HepG2 (cell line): ENCODE measurements at regions not wholly inside any gene's neighbourhood (a gene's known extent, or its start where the extent isn't known, plus 50 kb on each side); places are given as distances from the start of the nearest gene placed in this dataset.

Experiments
- ATAC-seq: fragments of 200-7000 bp; cut with Tn5 transposase; 3 replicates; pipeline ENCODE4 v1.9.1; 2020; ENCODE audit warnings: mild to moderate bottlenecking, moderate library complexity
- BruUV-seq: library from RNA; stranded (reverse); fragments of 400-500 nt; replicated peaks from 2 replicates; lab custom pipeline; 2021; lab: Mats Ljungman, UMichigan
- CTCF ChIA-PET: fragments of 300-600 bp; formaldehyde crosslinking; extraction: SDS; loops from one replicate; lab custom pipeline; 2021; ENCODE audit warnings: low total read pairs, inconsistent platforms, low intra/inter-chr PET ratio; lab: Yijun Ruan, JAX
- POLR2A ChIA-PET: fragments of 350-600 bp; sonication (Branson Sonifier 250); formaldehyde crosslinking; loops from one replicate; lab custom pipeline; 2020; ENCODE audit warnings: antibody characterized with exemption, inconsistent platforms; lab: Yijun Ruan, JAX
- DNase-seq: peaks from one replicate; pipeline ENCODE4 v3.0.0-alpha.2; 2015; ENCODE audit warnings: low spot score
- FAIRE-seq: peaks from 3 replicates; lab custom pipeline; 2011; peaks lifted over from hg19 to GRCh38; lab: Jason Lieb, UNC
- H2AFZ ChIP-seq: one replicate; pipeline ENCODE4 v1.6.1; 2011; ENCODE audit warnings: low read length, inconsistent platforms
- H3K27ac ChIP-seq: fragments of 300-600 bp; 3 replicates; pipeline ENCODE4 v1.8.0; 2011; ENCODE audit warnings: mixed run types, mild to moderate bottlenecking, mixed read lengths, low read length, inconsistent platforms; ENCODE audit not compliant: insufficient read depth; ENCODE audit errors: extremely low read length
- H3K27me3 ChIP-seq, 2 experiments: fragments of 200-600 bp in 1 of 2; 2 replicates in 1 of 2; 3 replicates in 1 of 2; pipeline versions ENCODE4 v1.6.0 to v1.8.0; 2011; ENCODE audit warnings: low read length in 2 of 2, mild to moderate bottlenecking in 2 of 2, moderate library complexity in 2 of 2, inconsistent platforms in 1 of 2; ENCODE audit not compliant: insufficient read depth in 2 of 2, control insufficient read depth in 1 of 2
- H3K36me3 ChIP-seq, 2 experiments: fragments of 200-600 bp in 1 of 2; replicated peaks in 1 of 2; 2 replicates in 1 of 2; 3 replicates in 1 of 2; pipeline versions ENCODE4 v1.5.1 to v1.8.0; 2011; ENCODE audit warnings: low read length in 2 of 2, inconsistent platforms in 1 of 2; ENCODE audit not compliant: insufficient read depth in 2 of 2, control insufficient read depth in 1 of 2
- H3K4me1 ChIP-seq: 2 replicates; pipeline ENCODE4 v1.5.1; 2012; ENCODE audit warnings: low read length, inconsistent platforms; ENCODE audit not compliant: insufficient read depth
- H3K4me2 ChIP-seq: 2 replicates; pipeline ENCODE4 v1.6.0; 2011; ENCODE audit warnings: low read depth, low read length, inconsistent platforms
- H3K4me3 ChIP-seq, 3 experiments: fragments of 200-600 bp in 1 of 3; sonication (generic), shearing (Covaris generic) in 1 of 3; replicated peaks in 1 of 3; 2 replicates each; pipeline ENCODE4 v1.5.1; 2011 to 2016; ENCODE audit warnings: low read length in 3 of 3, inconsistent platforms in 2 of 3, low read depth in 2 of 3, mild to moderate bottlenecking in 2 of 3, control low read depth in 1 of 3, mixed read lengths in 1 of 3; ENCODE audit not compliant: insufficient read depth in 1 of 3
- H3K79me2 ChIP-seq: one replicate; pipeline ENCODE4 v1.6.1; 2011; ENCODE audit warnings: low read length, inconsistent platforms; ENCODE audit not compliant: insufficient read depth
- H3K9ac ChIP-seq: 2 replicates; pipeline ENCODE4 v1.6.0; 2011; ENCODE audit warnings: mild to moderate bottlenecking, low read depth, low read length, inconsistent platforms; ENCODE audit not compliant: insufficient read depth
- H3K9me3 ChIP-seq: 2 replicates; pipeline ENCODE4 v1.5.1; 2012; ENCODE audit warnings: mild to moderate bottlenecking, low read length
- H4K20me1 ChIP-seq: 2 replicates; pipeline ENCODE4 v1.6.0; 2011; ENCODE audit warnings: inconsistent platforms, mild to moderate bottlenecking, low read length, moderate library complexity; ENCODE audit not compliant: insufficient read depth
- CBX2 ChIP-seq, 2 experiments: fragments of 200-600 bp in 1 of 2; sonication (generic); formaldehyde crosslinking in 1 of 2; IDR thresholded peaks; 2 replicates each; pipeline versions ENCODE4 v1.7.0 to v1.8.1; 2018 to 2022; ENCODE audit warnings: low read depth in 2 of 2, low read length in 1 of 2, mild to moderate bottlenecking in 1 of 2, missing genetic modification reagents in 1 of 2
- CEBPB ChIP-seq: IDR thresholded peaks from 2 replicates; pipeline ENCODE4 v1.6.1; 2011; ENCODE audit warnings: low read depth, low read length, improper control_type of control experiment, borderline replicate concordance
- MATR3 ChIP-seq: sonication (generic); formaldehyde crosslinking; IDR thresholded peaks from 2 replicates; pipeline ENCODE4 v1.4.0; 2020; ENCODE audit warnings: missing genetic modification reagents
- NFIB ChIP-seq: sonication (generic); formaldehyde crosslinking; IDR thresholded peaks from 2 replicates; pipeline ENCODE4 v1.9.0; 2021; ENCODE audit warnings: missing genetic modification reagents, mild to moderate bottlenecking, borderline replicate concordance
- ZC3H13 ChIP-seq: sonication (generic); formaldehyde crosslinking; IDR thresholded peaks from 2 replicates; pipeline ENCODE4 v1.8.1; 2023; ENCODE audit warnings: mild to moderate bottlenecking, missing genetic modification reagents, moderate library complexity
- ZFP36L1 ChIP-seq: sonication (generic); formaldehyde crosslinking; IDR thresholded peaks from 2 replicates; pipeline ENCODE4 v1.8.0; 2022; ENCODE audit warnings: mild to moderate bottlenecking, missing genetic modification reagents, moderate library complexity
- ZNF180 ChIP-seq: sonication (generic); formaldehyde crosslinking; IDR thresholded peaks from 2 replicates; pipeline ENCODE4 v1.4.0; 2020; ENCODE audit warnings: low read depth, missing genetic modification reagents, borderline replicate concordance
- WGBS: methylation state at CpG from one replicate; pipeline ENCODE4 v1.1.6; 2017; ENCODE audit warnings: low lambda C conversion rate; 5-methylcytosine and 5-hydroxymethylcytosine counted together
- in situ Hi-C: cut with HindIII; loops from 2 replicates; pipeline ENCODE4 v1.10.0; 2017; ENCODE audit warnings: low pct_unique_long_range_greater_than_20kb; ENCODE audit not compliant: extremely low pct_ligation_motif_present
- intact Hi-C: fragments of 100-400 bp; cut with micrococcal nuclease; formaldehyde crosslinking; loops from one replicate; pipeline ENCODE4 v1.10.0; 2022; ENCODE audit not compliant: unreplicated experiment
- TF ChIP-seq, protein P1 (sequence below): sonication (generic); formaldehyde crosslinking; IDR thresholded peaks from 2 replicates; pipeline ENCODE4 v1.5.1; 2020; ENCODE audit warnings: mild to moderate bottlenecking, missing genetic modification reagents, moderate library complexity
- TF ChIP-seq, protein P2 (sequence below): sonication (generic); formaldehyde crosslinking; IDR thresholded peaks from 2 replicates; pipeline ENCODE4 v1.8.1; 2022; ENCODE audit warnings: low read depth, mild to moderate bottlenecking, missing genetic modification reagents

DNA sequence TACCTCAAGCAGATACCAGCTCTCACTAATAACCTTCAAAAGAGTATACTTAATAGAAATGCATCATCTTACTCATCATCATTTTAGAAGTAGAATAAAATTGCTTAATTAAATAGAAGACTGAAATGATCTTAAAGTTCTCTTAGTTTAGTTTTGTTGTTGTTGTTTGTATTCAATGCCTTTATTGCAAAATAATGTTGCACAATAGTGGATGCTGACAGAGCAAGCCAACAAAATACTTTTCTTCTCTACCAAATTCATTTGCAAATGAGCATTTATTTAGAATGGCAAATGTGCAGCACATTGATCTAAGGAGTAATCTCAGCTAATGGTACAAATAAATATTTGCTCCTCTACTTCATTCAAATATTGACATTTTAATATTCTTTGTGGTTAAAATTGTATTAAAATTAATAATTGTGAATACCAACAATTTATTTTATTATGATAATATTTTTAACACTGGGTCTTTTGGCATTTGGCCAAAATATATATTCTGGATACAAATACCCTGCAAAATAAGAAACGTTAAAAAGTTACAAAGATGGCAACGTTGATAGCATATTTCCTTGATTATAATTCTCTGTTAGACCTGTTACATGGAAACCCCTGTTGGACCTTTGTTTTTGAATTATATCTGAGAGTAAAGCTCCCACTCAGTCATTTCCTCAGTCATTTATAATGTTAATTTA is 496.1 kb downstream of the RERGL start:
- H3K4me3 ChIP-seq = no peak overlapping the region
- H3K79me2 ChIP-seq = no peaks in the 10 kb centered on the region
- in situ Hi-C loops (no loop called here), intact Hi-C loops (no loop called here)
- no peaks in the 10 kb centered on the region for H3K27me3 ChIP-seq
- WGBS = 17% methylated on average over 2 of the region's 2 CpGs
- no peak overlapping the region for H3K27ac ChIP-seq
- H3K4me2 ChIP-seq = no peak overlapping the region
- no peaks in the 10 kb centered on the region for H4K20me1 ChIP-seq
- no peaks in the 10 kb centered on the region for H3K36me3 ChIP-seq
- FAIRE-seq = no peak
- BruUV-seq = no TSS peak
- H3K9me3 ChIP-seq = peaks cover 3% of the 10 kb centered on the region; the same call in 1 of the 2 replicates
- ChIA-PET CTCF (no interaction called here), POLR2A (no interaction called here)
- DNase-seq = no peak
- TF ChIP-seq ZC3H13 (CRISPR knock-in tag) = no peak
- TF ChIP-seq, protein P1, sequence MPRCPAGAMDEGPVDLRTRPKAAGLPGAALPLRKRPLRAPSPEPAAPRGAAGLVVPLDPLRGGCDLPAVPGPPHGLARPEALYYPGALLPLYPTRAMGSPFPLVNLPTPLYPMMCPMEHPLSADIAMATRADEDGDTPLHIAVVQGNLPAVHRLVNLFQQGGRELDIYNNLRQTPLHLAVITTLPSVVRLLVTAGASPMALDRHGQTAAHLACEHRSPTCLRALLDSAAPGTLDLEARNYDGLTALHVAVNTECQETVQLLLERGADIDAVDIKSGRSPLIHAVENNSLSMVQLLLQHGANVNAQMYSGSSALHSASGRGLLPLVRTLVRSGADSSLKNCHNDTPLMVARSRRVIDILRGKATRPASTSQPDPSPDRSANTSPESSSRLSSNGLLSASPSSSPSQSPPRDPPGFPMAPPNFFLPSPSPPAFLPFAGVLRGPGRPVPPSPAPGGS = no peak
- TF ChIP-seq ZFP36L1 (CRISPR knock-in tag) = no peak
- TF ChIP-seq, protein P2, sequence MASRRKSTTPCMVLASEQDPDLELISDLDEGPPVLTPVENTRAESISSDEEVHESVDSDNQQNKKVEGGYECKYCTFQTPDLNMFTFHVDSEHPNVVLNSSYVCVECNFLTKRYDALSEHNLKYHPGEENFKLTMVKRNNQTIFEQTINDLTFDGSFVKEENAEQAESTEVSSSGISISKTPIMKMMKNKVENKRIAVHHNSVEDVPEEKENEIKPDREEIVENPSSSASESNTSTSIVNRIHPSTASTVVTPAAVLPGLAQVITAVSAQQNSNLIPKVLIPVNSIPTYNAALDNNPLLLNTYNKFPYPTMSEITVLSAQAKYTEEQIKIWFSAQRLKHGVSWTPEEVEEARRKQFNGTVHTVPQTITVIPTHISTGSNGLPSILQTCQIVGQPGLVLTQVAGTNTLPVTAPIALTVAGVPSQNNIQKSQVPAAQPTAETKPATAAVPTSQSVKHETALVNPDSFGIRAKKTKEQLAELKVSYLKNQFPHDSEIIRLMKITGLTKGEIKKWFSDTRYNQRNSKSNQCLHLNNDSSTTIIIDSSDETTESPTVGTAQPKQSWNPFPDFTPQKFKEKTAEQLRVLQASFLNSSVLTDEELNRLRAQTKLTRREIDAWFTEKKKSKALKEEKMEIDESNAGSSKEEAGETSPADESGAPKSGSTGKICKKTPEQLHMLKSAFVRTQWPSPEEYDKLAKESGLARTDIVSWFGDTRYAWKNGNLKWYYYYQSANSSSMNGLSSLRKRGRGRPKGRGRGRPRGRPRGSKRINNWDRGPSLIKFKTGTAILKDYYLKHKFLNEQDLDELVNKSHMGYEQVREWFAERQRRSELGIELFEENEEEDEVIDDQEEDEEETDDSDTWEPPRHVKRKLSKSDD (CRISPR knock-in tag) = no peak
- TF ChIP-seq ZNF180 (CRISPR knock-in tag) = no peak
- TF ChIP-seq NFIB (CRISPR knock-in tag) = no peak
- no peak for TF ChIP-seq CBX2 (IDR thresholded peaks at IDR 0.05; ENCODE audit: low read depth, low read length)
- no peak for TF ChIP-seq CBX2 (CRISPR knock-in tag; IDR thresholded peaks at IDR 0.05; ENCODE audit: low read depth)
- TF ChIP-seq MATR3 (CRISPR knock-in tag) = no peak
- TF ChIP-seq CEBPB = peak; percentile 61; the same call in 1 of the 2 replicates
- H3K9ac ChIP-seq = no peak overlapping the region
- H2AFZ ChIP-seq = no peak overlapping the region
- H3K4me1 ChIP-seq = no peaks in the 10 kb centered on the region
- ATAC-seq = no peak
